DND-41 (cell line): ENCODE measurements at regions not wholly inside any gene's neighbourhood (a gene's known extent, or its start where the extent isn't known, plus 50 kb on each side); places are given as distances from the start of the nearest gene placed in this dataset.

Experiments used
- CTCF ChIP-seq: IDR thresholded peaks from 2 replicates; pipeline ENCODE4 v1.5.1; 2012; ENCODE audit warnings: borderline replicate concordance, low read length, moderate library complexity, mild to moderate bottlenecking; ENCODE audit not compliant: poor library complexity, severe bottlenecking; ENCODE audit errors: extremely low read depth
- EZH2 ChIP-seq: IDR thresholded peaks from 3 replicates; pipeline ENCODE4 v1.6.1; 2012; ENCODE audit warnings: borderline replicate concordance, low read depth, mild to moderate bottlenecking, moderate library complexity, low read length, inconsistent platforms; ENCODE audit not compliant: severe bottlenecking

- TF ChIP-seq CTCF (no peak), EZH2 (no peak)
Observed at GRCh38 chr1:59104191-59104760, 192.6 kb upstream of the FGGY start.
